ENCODE measurements at regions not wholly inside any gene's neighbourhood (a gene's known extent, or its start where the extent isn't known, plus 50 kb on each side); places are given as distances from the start of the nearest gene placed in this dataset.

GRCh38 chr5:131067636-131068035, 97.4 kb downstream of the HINT1 start:
- Histone ChIP-seq H3K4me3 (ENCODE audit: low read depth, low read length) (no peak overlapping the region), H3K36me3 (ENCODE audit: control insufficient read depth, insufficient read depth, low read length) (no peaks in the 10 kb centered on the region), H3K4me1 (ENCODE audit: control insufficient read depth, insufficient read depth, low read length) (no peaks in the 10 kb centered on the region), H3K27ac (ENCODE audit: low read depth, low read length) (no peak overlapping the region), H3K9me3 (ENCODE audit: control insufficient read depth, insufficient read depth, low read depth, low read length) (peaks cover 19% of the 10 kb centered on the region), H3K9ac (ENCODE audit: low read length) (no peak overlapping the region), H3K27me3 (ENCODE audit: control insufficient read depth, insufficient read depth, low read length) (no peaks in the 10 kb centered on the region)

- Histone ChIP-seq H3K27ac (ENCODE audit: low read depth, low read length) (no peak overlapping the region), H3K36me3 (ENCODE audit: control insufficient read depth, insufficient read depth, low read length) (no peaks in the 10 kb centered on the region), H3K9me3 (ENCODE audit: control insufficient read depth, insufficient read depth, low read depth, low read length) (peaks cover 19% of the 10 kb centered on the region), H3K27me3 (ENCODE audit: control insufficient read depth, insufficient read depth, low read length) (no peaks in the 10 kb centered on the region), H3K9ac (ENCODE audit: low read length) (no peak overlapping the region), H3K4me1 (ENCODE audit: control insufficient read depth, insufficient read depth, low read length) (no peaks in the 10 kb centered on the region), H3K4me3 (ENCODE audit: low read depth, low read length) (no peak overlapping the region)
These were observed 100.2 kb downstream of the HINT1 start for GRCh38 chr5:131064669-131065371.

- Histone ChIP-seq H3K4me1 (ENCODE audit: control insufficient read depth, insufficient read depth, low read length) (no peaks in the 10 kb centered on the region), H3K36me3 (ENCODE audit: control insufficient read depth, insufficient read depth, low read length) (no peaks in the 10 kb centered on the region), H3K9me3 (ENCODE audit: control insufficient read depth, insufficient read depth, low read depth, low read length) (peaks cover 5% of the 10 kb centered on the region; the same call in 1 of the 2 replicates), H3K9ac (ENCODE audit: low read length) (no peak overlapping the region), H3K27me3 (ENCODE audit: control insufficient read depth, insufficient read depth, low read length) (no peaks in the 10 kb centered on the region), H3K27ac (ENCODE audit: low read depth, low read length) (no peak overlapping the region), H3K4me3 (ENCODE audit: low read depth, low read length) (no peak overlapping the region)
These were observed 122.9 kb downstream of the HINT1 start for GRCh38 chr5:131042021-131042789.

GRCh38 chr5:131023498-131023865, 141.6 kb downstream of the HINT1 start:
- Histone ChIP-seq H3K4me1 (ENCODE audit: control insufficient read depth, insufficient read depth, low read length) (no peaks in the 10 kb centered on the region), H3K9ac (ENCODE audit: low read length) (no peak overlapping the region), H3K36me3 (ENCODE audit: control insufficient read depth, insufficient read depth, low read length) (no peaks in the 10 kb centered on the region), H3K27me3 (ENCODE audit: control insufficient read depth, insufficient read depth, low read length) (no peaks in the 10 kb centered on the region), H3K27ac (ENCODE audit: low read depth, low read length) (no peak overlapping the region), H3K4me3 (ENCODE audit: low read depth, low read length) (no peak overlapping the region), H3K9me3 (ENCODE audit: control insufficient read depth, insufficient read depth, low read depth, low read length) (no peaks in the 10 kb centered on the region)

GRCh38 chr5:131022811-131023497, 142.1 kb downstream of the HINT1 start:
- Histone ChIP-seq H3K36me3 (ENCODE audit: control insufficient read depth, insufficient read depth, low read length) (no peaks in the 10 kb centered on the region), H3K27me3 (ENCODE audit: control insufficient read depth, insufficient read depth, low read length) (no peaks in the 10 kb centered on the region), H3K4me1 (ENCODE audit: control insufficient read depth, insufficient read depth, low read length) (no peaks in the 10 kb centered on the region), H3K27ac (ENCODE audit: low read depth, low read length) (no peak overlapping the region), H3K9me3 (ENCODE audit: control insufficient read depth, insufficient read depth, low read depth, low read length) (no peaks in the 10 kb centered on the region), H3K4me3 (ENCODE audit: low read depth, low read length) (no peak overlapping the region), H3K9ac (ENCODE audit: low read length) (no peak overlapping the region)

GRCh38 chr5:131021646-131022045, 143.4 kb downstream of the HINT1 start:
- H3K4me3 ChIP-seq (ENCODE audit: low read depth, low read length), result no peak overlapping the region
- H3K27ac ChIP-seq (ENCODE audit: low read depth, low read length), result no peak overlapping the region
- H3K36me3 ChIP-seq (ENCODE audit: control insufficient read depth, insufficient read depth, low read length), result no peaks in the 10 kb centered on the region
- H3K27me3 ChIP-seq (ENCODE audit: control insufficient read depth, insufficient read depth, low read length), result no peaks in the 10 kb centered on the region
- no peaks in the 10 kb centered on the region for H3K9me3 ChIP-seq (ENCODE audit: control insufficient read depth, insufficient read depth, low read depth, low read length)
- no peak overlapping the region for H3K9ac ChIP-seq (ENCODE audit: low read length)
- H3K4me1 ChIP-seq (ENCODE audit: control insufficient read depth, insufficient read depth, low read length), result no peaks in the 10 kb centered on the region

- H3K36me3 ChIP-seq (ENCODE audit: control insufficient read depth, insufficient read depth, low read length), result no peaks in the 10 kb centered on the region
- H3K9ac ChIP-seq (ENCODE audit: low read length), result no peak overlapping the region
- H3K27ac ChIP-seq (ENCODE audit: low read depth, low read length), result no peak overlapping the region
- no peaks in the 10 kb centered on the region for H3K4me1 ChIP-seq (ENCODE audit: control insufficient read depth, insufficient read depth, low read length)
- H3K27me3 ChIP-seq (ENCODE audit: control insufficient read depth, insufficient read depth, low read length), result no peaks in the 10 kb centered on the region
- H3K4me3 ChIP-seq (ENCODE audit: low read depth, low read length), result no peak overlapping the region
- no peaks in the 10 kb centered on the region for H3K9me3 ChIP-seq (ENCODE audit: control insufficient read depth, insufficient read depth, low read depth, low read length)
These were observed 145.3 kb downstream of the HINT1 start for GRCh38 chr5:131019601-131020315.

GRCh38 chr5:131019111-131019510, 145.9 kb downstream of the HINT1 start:
- Histone ChIP-seq H3K27ac (ENCODE audit: low read depth, low read length) (no peak overlapping the region), H3K9me3 (ENCODE audit: control insufficient read depth, insufficient read depth, low read depth, low read length) (no peaks in the 10 kb centered on the region), H3K27me3 (ENCODE audit: control insufficient read depth, insufficient read depth, low read length) (no peaks in the 10 kb centered on the region), H3K4me1 (ENCODE audit: control insufficient read depth, insufficient read depth, low read length) (no peaks in the 10 kb centered on the region), H3K4me3 (ENCODE audit: low read depth, low read length) (no peak overlapping the region), H3K36me3 (ENCODE audit: control insufficient read depth, insufficient read depth, low read length) (no peaks in the 10 kb centered on the region), H3K9ac (ENCODE audit: low read length) (no peak overlapping the region)

- no peak overlapping the region for H3K27ac ChIP-seq (ENCODE audit: low read depth, low read length)
- no peak overlapping the region for H3K4me3 ChIP-seq (ENCODE audit: low read depth, low read length)
- no peak overlapping the region for H3K9ac ChIP-seq (ENCODE audit: low read length)
- H3K9me3 ChIP-seq (ENCODE audit: control insufficient read depth, insufficient read depth, low read depth, low read length), result no peaks in the 10 kb centered on the region
- peaks cover 2% of the 10 kb centered on the region; the same call in 1 of the 2 replicates for H3K4me1 ChIP-seq (ENCODE audit: control insufficient read depth, insufficient read depth, low read length)
- H3K27me3 ChIP-seq (ENCODE audit: control insufficient read depth, insufficient read depth, low read length), result no peaks in the 10 kb centered on the region
- H3K36me3 ChIP-seq (ENCODE audit: control insufficient read depth, insufficient read depth, low read length), result no peaks in the 10 kb centered on the region
These were observed 156.7 kb downstream of the HINT1 start for GRCh38 chr5:131008329-131008728.

GRCh38 chr5:131005963-131006684, 158.9 kb downstream of the HINT1 start:
- Histone ChIP-seq H3K9ac (ENCODE audit: low read length) (no peak overlapping the region), H3K27ac (ENCODE audit: low read depth, low read length) (no peak overlapping the region), H3K4me1 (ENCODE audit: control insufficient read depth, insufficient read depth, low read length) (peaks cover 2% of the 10 kb centered on the region; the same call in 1 of the 2 replicates), H3K36me3 (ENCODE audit: control insufficient read depth, insufficient read depth, low read length) (no peaks in the 10 kb centered on the region), H3K4me3 (ENCODE audit: low read depth, low read length) (no peak overlapping the region), H3K9me3 (ENCODE audit: control insufficient read depth, insufficient read depth, low read depth, low read length) (no peaks in the 10 kb centered on the region), H3K27me3 (ENCODE audit: control insufficient read depth, insufficient read depth, low read length) (no peaks in the 10 kb centered on the region)

Measured in HUES6 (cell line).